ENCODE measurements at regions not wholly inside any gene's neighbourhood (a gene's known extent, or its start where the extent isn't known, plus 50 kb on each side); places are given as distances from the start of the nearest gene placed in this dataset.

- TF ChIP-seq POLR2A (IDR thresholded peaks at IDR 0.05; ENCODE audit: low read length) (no peak), GATA1 (IDR thresholded peaks at IDR 0.05; ENCODE audit: low read depth, low read length) (no peak)
Measured at GRCh38 chr3:43869491-43869890, 178.8 kb downstream of the ABHD5 start.
